CD4-positive, alpha-beta T cell (primary cell): ENCODE measurements at regions not wholly inside any gene's neighbourhood (a gene's known extent, or its start where the extent isn't known, plus 50 kb on each side); places are given as distances from the start of the nearest gene placed in this dataset.

ENCODE experiments used
- ATAC-seq: fragments of 200-7000 bp; cut with Tn5 transposase; one replicate; pipeline ENCODE4 v1.10.0; 2022; ENCODE audit warnings: mild to moderate bottlenecking; ENCODE audit not compliant: poor library complexity
- CTCF ChIA-PET: fragments of 350-600 bp; sonication (Branson Sonifier 250); formaldehyde crosslinking; loops from one replicate; lab custom pipeline; 2021; ENCODE audit warnings: antibody characterized with exemption, inconsistent platforms; lab: Charles Lee
- POLR2A ChIA-PET: fragments of 350-600 bp; sonication (Branson Sonifier 250); formaldehyde crosslinking; loops from one replicate; lab custom pipeline; 2021; ENCODE audit warnings: antibody characterized with exemption, inconsistent platforms; lab: Charles Lee
- DNase-seq, 14 experiments: peaks; one replicate each; pipeline ENCODE4 v3.0.0-alpha.2; 2013 to 2020; ENCODE audit warnings: mixed read lengths in 2 of 14
- H3K27ac ChIP-seq, 2 donors: one replicate each; pipeline versions ENCODE4 v1.5.1 to v1.7.0; 2013; ENCODE audit warnings: low read length in 2 of 2, low read depth in 1 of 2, mild to moderate bottlenecking in 1 of 2
- H3K27me3 ChIP-seq, 2 experiments: 1 replicate in 1 of 2; 2 replicates in 1 of 2; pipeline versions ENCODE4 v1.6.1 to v1.7.0; 2013; ENCODE audit warnings: low read length in 2 of 2, control low read depth in 1 of 2, mild to moderate bottlenecking in 1 of 2, moderate library complexity in 1 of 2; ENCODE audit not compliant: insufficient read depth in 2 of 2, control insufficient read depth in 1 of 2
- H3K36me3 ChIP-seq: one replicate; pipeline ENCODE4 v1.6.1; 2013; ENCODE audit warnings: low read length, control low read depth; ENCODE audit not compliant: insufficient read depth
- H3K4me1 ChIP-seq: one replicate; pipeline ENCODE4 v1.6.1; 2013; ENCODE audit warnings: low read length, control low read depth; ENCODE audit not compliant: insufficient read depth
- H3K4me3 ChIP-seq: one replicate; pipeline ENCODE4 v1.5.1; 2013; ENCODE audit warnings: mild to moderate bottlenecking, low read length, moderate library complexity
- H3K9me3 ChIP-seq, 2 experiments: 1 replicate in 1 of 2; 2 replicates in 1 of 2; pipeline versions ENCODE4 v1.6.1 to v1.7.0; 2013; ENCODE audit warnings: low read length in 2 of 2, mild to moderate bottlenecking in 2 of 2, control low read depth in 1 of 2, moderate library complexity in 1 of 2; ENCODE audit not compliant: control insufficient read depth in 1 of 2, insufficient read depth in 1 of 2
- H3K27ac Mint-ChIP-seq: one replicate; pipeline ENCODE4 v1.8.0; 2020; ENCODE audit warnings: mixed read lengths
- H3K27me3 Mint-ChIP-seq: one replicate; pipeline ENCODE4 v1.8.0; 2021; ENCODE audit warnings: mixed read lengths
- H3K36me3 Mint-ChIP-seq: one replicate; pipeline ENCODE4 v1.8.0; 2021; ENCODE audit warnings: low read depth, mixed read lengths
- H3K4me1 Mint-ChIP-seq: one replicate; pipeline ENCODE4 v1.8.0; 2021; ENCODE audit warnings: low read depth, mixed read lengths
- H3K4me3 Mint-ChIP-seq: one replicate; pipeline ENCODE4 v1.8.0; 2020; ENCODE audit warnings: mild to moderate bottlenecking, mixed read lengths
- H3K9me3 Mint-ChIP-seq: one replicate; pipeline ENCODE4 v1.8.0; 2020; ENCODE audit warnings: mixed read lengths
- CTCF ChIP-seq: fragments of 200-600 bp; IDR thresholded peaks from one replicate; pipeline ENCODE4 v1.8.0; 2022; ENCODE audit warnings: antibody characterized with exemption, mild to moderate bottlenecking
- intact Hi-C, 2 experiments: fragments of 100-400 bp; cut with DNase I in 1 of 2; cut with micrococcal nuclease in 1 of 2; formaldehyde crosslinking; loops; one replicate each; pipeline versions ENCODE4 v1.15.1 to v1.9.0; 2023 to 2025; cut with DNase I, micrococcal nuclease

- DNase-seq (no peak), ATAC-seq (no peak)
- Mint-ChIP-seq H3K4me3 (no peak overlapping the region), H3K27ac (no peak overlapping the region), H3K4me1 (no peaks in the 10 kb centered on the region), H3K36me3 (peaks cover 10% of the 10 kb centered on the region), H3K27me3 (peaks cover 3% of the 10 kb centered on the region), H3K9me3 (peaks cover 28% of the 10 kb centered on the region)
- no peaks in the 10 kb centered on the region for H3K36me3 ChIP-seq
- TF ChIP-seq CTCF: no peak
- ChIA-PET POLR2A (no interaction called here), CTCF (no interaction called here)
- H3K27ac ChIP-seq: no peak overlapping the region
- no peaks in the 10 kb centered on the region for H3K27me3 ChIP-seq
- no peaks in the 10 kb centered on the region for H3K4me1 ChIP-seq
- no peak overlapping the region for H3K4me3 ChIP-seq
- peaks cover 14 to 25% of the 10 kb centered on the region in 2 experiments for H3K9me3 ChIP-seq
- intact Hi-C loops: no loop called here
Measured at GRCh38 chr10:111488668-111489067, 411.8 kb downstream of the ADRA2A start.

GRCh38 chr10:111491154-111491553 lies 414.3 kb downstream of the ADRA2A start:
- H3K4me1 ChIP-seq: no peaks in the 10 kb centered on the region
- Mint-ChIP-seq H3K9me3 (peaks cover 31% of the 10 kb centered on the region), H3K36me3 (peaks cover 10% of the 10 kb centered on the region), H3K27ac (no peak overlapping the region), H3K27me3 (peaks cover 21% of the 10 kb centered on the region), H3K4me1 (no peaks in the 10 kb centered on the region), H3K4me3 (no peak overlapping the region)
- H3K4me3 ChIP-seq: no peak overlapping the region
- ChIA-PET POLR2A (no interaction called here), CTCF (no interaction called here)
- H3K27ac ChIP-seq: no peak overlapping the region
- ATAC-seq (no peak), DNase-seq (no peak)
- no peaks in the 10 kb centered on the region for H3K36me3 ChIP-seq
- TF ChIP-seq CTCF: no peak
- peaks cover 18 to 25% of the 10 kb centered on the region in 2 experiments for H3K9me3 ChIP-seq
- intact Hi-C loops: no loop called here
- no peaks in the 10 kb centered on the region for H3K27me3 ChIP-seq

GRCh38 chr10:111493024-111493625 lies 416.3 kb downstream of the ADRA2A start:
- Histone ChIP-seq H3K36me3 (no peaks in the 10 kb centered on the region), H3K4me1 (no peaks in the 10 kb centered on the region), H3K27me3 (no peaks in the 10 kb centered on the region), H3K9me3 (peaks cover 18 to 25% of the 10 kb centered on the region in 2 experiments), H3K4me3 (no peak overlapping the region), H3K27ac (no peak overlapping the region)
- CTCF ChIA-PET: no interaction called here
- H3K36me3 Mint-ChIP-seq: peaks cover 10% of the 10 kb centered on the region
- H3K4me1 Mint-ChIP-seq: no peaks in the 10 kb centered on the region
- peaks cover 33% of the 10 kb centered on the region for H3K27me3 Mint-ChIP-seq
- no peak overlapping the region for H3K4me3 Mint-ChIP-seq
- ATAC-seq (no peak), DNase-seq (no peak)
- intact Hi-C loops: no loop called here
- H3K27ac Mint-ChIP-seq: no peak overlapping the region
- no peak for TF ChIP-seq CTCF
- POLR2A ChIA-PET: no interaction called here
- peaks cover 30% of the 10 kb centered on the region for H3K9me3 Mint-ChIP-seq
